ENCODE measurements at regions not wholly inside any gene's neighbourhood (a gene's known extent, or its start where the extent isn't known, plus 50 kb on each side); places are given as distances from the start of the nearest gene placed in this dataset.

DNA sequence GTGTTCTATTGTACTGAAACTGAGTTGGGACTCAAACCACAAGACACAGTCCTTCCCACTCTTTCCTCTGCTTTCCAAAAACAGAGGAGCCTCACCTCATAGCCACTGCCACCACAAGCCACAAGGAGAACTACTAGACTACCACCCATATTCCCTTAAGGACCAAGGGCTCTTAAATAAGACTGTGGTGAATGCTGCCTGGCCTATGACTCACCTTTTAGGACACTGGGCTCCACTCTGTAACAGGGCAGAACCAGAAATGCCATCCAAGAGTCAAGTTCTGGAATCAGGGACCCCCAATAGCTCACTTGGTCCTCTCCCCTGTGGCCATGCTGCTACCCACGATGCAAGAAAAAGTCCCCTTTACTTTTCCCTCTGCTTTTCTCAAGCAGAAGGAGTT, 851.4 kb downstream of the BCL11A start:
- no peak for DNase-seq (ENCODE audit: low read depth in 2 of 3, low spot score in 1 of 3)

DNA sequence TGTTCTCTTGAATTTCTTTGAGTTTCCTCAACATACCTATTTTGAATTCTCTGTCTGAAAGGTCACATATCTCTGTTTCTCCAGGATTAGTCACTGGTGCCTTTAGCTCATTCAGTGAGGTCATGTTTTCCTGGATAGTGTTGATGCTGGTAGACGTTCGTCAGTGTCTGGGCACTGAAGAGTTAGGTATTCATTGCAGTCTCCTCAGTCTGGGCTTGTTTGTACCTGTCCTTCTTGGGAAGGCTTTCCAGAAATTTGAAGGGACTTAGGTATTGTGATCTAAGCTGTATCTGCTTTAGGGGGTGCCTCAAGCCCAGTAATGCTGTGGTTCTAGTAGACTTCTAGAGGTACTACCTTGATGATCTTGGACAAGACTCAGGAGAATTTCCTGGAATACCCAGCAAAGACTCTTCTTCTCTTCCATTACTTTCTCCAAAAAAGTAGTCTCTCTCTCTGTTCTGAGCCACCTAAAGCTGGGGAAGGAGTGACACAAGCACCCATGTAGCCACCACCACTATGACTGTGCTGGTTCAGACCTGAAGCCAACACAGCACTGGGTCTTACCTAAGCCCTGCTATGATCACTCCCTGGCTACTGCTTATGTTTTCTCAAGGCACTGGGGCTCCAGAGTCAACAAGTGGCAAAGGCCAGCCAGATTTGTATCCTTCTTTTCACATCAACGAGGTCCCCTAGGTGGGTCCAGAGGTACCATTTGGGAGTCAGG, 852.0 kb downstream of the BCL11A start:
- DNase-seq (ENCODE audit: low read depth in 2 of 3, low spot score in 1 of 3), result no peak

GRCh38 chr2:59694176-59694575, 859.3 kb downstream of the BCL11A start:
- DNase-seq (ENCODE audit: low read depth in 2 of 3, low spot score in 1 of 3), result no peak

- no peak for DNase-seq (ENCODE audit: low read depth in 2 of 3, low spot score in 1 of 3)
Observed at GRCh38 chr2:59693231-59693959, 860.1 kb downstream of the BCL11A start.

GRCh38 chr2:59691518-59692190, 861.8 kb downstream of the BCL11A start:
- no peak for DNase-seq (ENCODE audit: low read depth in 2 of 3, low spot score in 1 of 3)

- DNase-seq (ENCODE audit: low read depth in 2 of 3, low spot score in 1 of 3), result no peak
Observed at GRCh38 chr2:59690849-59691248, 862.6 kb downstream of the BCL11A start.

GRCh38 chr2:59684771-59685166, 868.7 kb downstream of the BCL11A start:
- no peak for DNase-seq (ENCODE audit: low read depth in 2 of 3, low spot score in 1 of 3)

DNA sequence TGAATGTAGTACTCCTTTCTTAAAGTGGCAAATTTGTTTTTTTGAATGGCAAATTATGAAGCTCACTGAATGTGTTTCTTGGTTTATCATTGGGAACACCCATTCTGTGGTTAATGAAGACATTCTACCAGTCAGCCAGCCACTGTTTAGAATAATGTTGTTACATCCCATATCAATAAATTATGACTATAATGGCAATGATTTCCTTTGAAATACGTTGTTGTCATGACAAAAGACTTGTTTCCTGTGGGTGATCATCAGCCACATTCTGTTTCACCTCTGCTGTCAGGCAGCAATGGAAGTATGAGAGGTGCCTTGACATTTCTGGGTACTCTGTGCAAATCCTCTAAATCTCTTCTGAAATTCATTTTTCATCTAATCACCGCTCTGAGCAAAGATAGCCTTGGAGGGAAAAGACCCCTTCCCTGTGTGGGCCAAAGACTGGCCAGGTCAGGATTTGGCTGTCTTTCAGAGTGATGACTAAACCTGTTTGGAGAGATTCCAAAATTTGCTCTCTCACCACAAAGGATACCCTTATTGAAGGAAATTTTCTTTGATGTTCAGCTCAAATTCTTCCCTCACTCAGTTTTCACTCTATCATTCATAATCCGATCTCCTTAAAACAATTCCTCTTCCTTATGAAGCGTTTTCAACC, 869.2 kb downstream of the BCL11A start:
- DNase-seq (ENCODE audit: low read depth in 2 of 3, low spot score in 1 of 3), result no peak

GRCh38 chr2:59680863-59681262, 872.6 kb downstream of the BCL11A start:
- DNase-seq (ENCODE audit: low read depth in 2 of 3, low spot score in 1 of 3), result no peak

GRCh38 chr2:59677158-59677557, 876.3 kb downstream of the BCL11A start:
- no peak for DNase-seq (ENCODE audit: low read depth in 2 of 3, low spot score in 1 of 3)

DNA sequence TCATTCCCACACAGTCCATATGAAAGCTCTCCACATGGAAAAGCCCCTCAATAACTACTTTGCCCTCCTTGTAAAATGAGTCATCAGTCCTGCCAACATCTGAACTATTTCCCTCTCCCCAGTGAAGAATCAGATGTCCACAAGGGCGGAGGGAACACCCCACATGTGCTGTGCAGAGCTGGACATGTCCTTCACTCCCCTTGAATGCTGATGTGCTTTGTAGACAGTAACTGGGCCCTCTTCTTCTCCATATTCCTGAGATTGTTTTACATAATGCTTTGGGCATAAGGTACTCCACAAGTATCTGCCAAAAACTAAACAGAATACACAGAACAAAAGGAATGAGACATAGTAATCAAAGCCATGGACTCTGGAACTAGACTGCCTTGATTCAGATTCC, 879.4 kb downstream of the BCL11A start:
- no peak for DNase-seq (ENCODE audit: low read depth in 2 of 3, low spot score in 1 of 3)

DNA sequence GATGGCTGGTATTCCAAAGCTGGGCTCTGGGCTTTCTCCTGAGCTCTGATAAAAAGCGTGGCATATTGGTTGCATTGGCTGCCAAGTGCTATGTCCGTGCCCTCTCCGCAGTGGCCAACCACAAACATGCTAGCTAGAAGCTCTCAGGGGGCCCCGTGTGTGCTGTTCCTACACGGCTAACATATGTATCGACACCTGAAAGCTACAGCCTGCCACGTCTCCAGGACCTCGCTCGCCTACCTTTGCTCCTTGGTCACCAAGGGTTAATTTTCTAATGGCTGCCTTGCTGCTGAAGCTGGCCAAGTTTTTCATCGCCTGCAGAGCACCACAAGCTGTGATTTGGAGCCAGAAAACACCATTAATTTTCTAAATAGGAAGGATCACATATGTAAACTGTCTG, 888.4 kb downstream of the BCL11A start:
- DNase-seq (ENCODE audit: low read depth in 2 of 3, low spot score in 1 of 3), result no peak

DNA sequence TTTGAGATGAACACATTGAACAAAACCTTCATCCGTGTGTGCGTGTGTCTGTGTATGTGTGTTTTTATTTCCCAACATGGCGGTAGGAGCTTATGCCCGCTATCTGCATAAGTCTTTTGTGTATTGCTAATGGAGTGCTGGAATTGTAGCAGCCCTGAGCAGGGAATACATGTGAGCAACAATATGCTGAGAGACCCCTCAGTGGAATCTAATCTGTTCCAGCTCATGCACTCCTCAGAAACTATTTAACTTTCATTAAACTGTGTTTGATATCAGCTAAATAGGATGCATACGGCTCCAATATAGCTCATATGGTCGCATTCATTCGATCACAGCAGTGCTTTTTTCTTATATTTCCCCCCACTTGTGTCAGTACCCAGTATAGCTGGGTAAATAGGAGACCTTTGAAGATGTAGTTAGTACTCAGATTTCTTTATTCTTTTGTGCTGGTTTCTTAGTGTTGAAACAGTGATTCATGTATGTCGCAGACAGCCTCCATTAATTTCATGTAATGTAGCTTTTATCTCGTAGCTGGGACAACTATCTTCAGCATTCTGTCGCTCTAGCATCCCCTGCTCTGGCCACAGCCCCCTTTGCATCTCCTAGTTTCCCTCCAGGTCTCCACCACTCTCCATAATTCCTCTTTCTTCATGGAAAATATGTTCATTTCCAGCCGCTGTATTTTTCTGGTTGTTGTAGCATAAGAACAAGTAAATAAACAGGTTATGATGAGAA, 891.2 kb downstream of the BCL11A start:
- no peak for DNase-seq (ENCODE audit: low read depth in 2 of 3, low spot score in 1 of 3)

DNA sequence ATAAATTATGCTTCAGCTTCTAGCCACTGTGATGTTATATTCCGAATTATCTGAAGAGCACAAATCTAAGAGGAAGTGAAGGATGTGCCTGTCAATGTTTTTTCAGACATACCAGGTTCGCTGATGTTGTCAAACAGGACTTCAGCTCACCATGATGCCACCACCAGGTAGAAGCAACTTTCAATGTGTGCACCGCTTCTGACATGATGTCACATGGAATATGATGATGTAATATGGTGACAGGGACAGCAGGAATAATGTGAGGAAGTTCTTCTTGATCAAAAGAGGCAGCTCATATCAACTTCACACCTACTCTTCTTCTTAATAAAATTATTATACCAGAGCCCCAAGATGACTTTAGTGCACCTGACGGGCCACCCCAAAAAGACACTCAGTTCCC, 893.2 kb downstream of the BCL11A start:
- no peak for DNase-seq (ENCODE audit: low read depth in 2 of 3, low spot score in 1 of 3)

GRCh38 chr2:59658906-59659635, 894.4 kb downstream of the BCL11A start:
- DNase-seq (ENCODE audit: low read depth in 2 of 3, low spot score in 1 of 3), result no peak

DNA sequence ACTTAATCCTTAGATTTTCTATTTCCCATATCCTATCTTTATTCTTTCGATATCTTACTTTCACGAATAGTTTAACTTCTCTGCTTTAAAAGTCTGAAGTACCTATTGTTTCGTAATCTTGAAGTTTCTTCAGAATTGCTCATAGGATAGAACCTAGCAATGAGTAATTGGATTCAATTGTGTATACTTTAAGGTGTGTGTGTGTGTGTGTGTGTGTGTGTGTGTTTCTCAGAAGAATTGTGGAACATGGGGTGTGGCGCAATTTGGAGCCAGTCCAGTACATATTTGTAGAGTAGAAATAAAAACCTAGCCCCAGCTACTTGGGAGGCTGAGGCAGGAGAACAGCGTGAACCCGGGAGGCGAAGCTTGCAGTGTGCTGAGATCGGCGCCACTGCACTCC, 897.6 kb downstream of the BCL11A start:
- DNase-seq (ENCODE audit: low read depth in 2 of 3, low spot score in 1 of 3), result no peak

- no peak for DNase-seq (ENCODE audit: low read depth in 2 of 3, low spot score in 1 of 3)
Observed at GRCh38 chr2:59654710-59655109, 898.7 kb downstream of the BCL11A start.

DNA sequence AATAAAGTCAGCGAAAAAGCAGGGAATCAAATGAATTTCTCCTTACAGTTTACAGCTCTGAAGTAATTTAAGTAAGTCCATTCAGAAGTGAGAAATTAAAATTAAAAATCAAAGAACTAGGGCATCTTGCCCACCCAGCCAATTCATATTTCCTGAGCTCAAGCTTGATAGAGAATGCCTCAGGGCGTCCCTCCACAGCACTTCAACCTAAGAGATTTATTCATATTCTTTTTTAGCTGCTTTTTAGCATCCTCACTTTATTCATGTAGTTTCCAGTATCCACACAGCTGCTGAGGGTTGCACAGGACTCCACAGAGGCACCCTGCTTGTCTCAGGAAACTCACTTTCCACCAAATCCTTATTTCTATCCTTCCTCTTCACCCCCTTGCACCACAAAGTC, 900.3 kb downstream of the BCL11A start:
- DNase-seq (ENCODE audit: low read depth in 2 of 3, low spot score in 1 of 3), result no peak

DNA sequence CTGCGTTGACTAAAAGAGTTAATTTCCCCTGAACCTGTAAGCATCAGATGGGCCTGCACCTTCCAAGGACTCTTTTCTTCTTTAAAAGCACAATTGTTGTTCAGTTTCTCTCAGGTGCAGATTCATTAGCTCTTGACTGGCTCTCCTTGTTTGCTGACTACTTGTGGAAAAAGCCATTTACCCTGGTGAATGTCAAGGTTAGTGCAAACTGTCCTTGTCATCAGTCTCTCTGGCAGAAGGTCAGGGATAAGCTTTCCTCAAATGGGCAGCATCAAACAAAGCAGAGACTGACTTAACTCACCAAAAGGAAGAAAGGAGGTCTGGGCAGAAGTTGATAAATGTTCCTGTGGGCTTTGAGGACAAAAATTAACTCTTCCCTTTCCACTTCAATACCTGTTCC, 922.7 kb downstream of the BCL11A start:
- DNase-seq (ENCODE audit: low read depth in 2 of 3, low spot score in 1 of 3), result no peak

DNA sequence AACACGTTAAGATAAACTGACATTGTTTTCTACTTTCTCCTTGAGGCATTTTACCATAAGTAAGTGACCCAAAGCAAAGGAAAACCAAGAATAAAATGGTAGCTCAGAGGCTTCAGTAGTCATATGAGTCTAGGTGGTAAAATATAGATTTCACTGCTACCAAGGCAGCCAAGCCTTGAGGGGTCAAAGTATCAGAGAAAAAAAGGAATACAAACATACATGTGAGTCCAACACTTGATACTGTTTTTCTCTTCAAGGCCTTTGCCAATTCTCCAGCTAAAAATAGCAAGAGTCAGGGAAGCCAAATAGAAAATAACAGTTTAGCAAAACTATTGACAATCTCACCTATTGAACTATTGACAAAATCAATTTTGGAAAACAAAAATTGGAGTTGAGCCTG, 925.9 kb downstream of the BCL11A start:
- DNase-seq (ENCODE audit: low read depth in 2 of 3, low spot score in 1 of 3), result no peak
